NCI-H146 (cell line): ENCODE measurements at regions not wholly inside any gene's neighbourhood (a gene's known extent, or its start where the extent isn't known, plus 50 kb on each side); places are given as distances from the start of the nearest gene placed in this dataset.

Experiments
- DNase-seq: peaks from one replicate; lab custom pipeline; 2025; lab: John Stamatoyannopoulos, UW

- no peak for DNase-seq
These were observed 288.3 kb upstream of the ZC3H12C start for GRCh38 chr11:109804911-109805310.

DNA sequence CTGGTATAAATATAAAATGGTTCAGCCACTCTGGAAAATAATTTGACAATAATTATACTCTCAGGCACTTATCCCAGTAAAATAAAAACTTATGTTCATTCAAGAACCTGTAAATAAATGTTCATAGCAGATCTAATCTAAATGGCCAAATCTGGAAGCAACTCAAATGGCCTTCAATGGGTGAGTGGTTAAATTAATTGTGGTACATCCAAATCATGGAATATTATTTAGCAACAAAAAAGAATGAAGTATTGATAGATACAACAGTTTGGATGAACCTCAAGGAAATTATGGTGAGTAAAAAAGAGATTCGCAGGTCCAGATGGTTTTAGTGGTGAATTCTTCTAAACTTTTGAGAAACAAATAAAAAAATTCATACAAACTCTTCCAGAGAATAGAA, 287.0 kb upstream of the ZC3H12C start:
- no peak for DNase-seq

GRCh38 chr11:109808569-109808968, 284.6 kb upstream of the ZC3H12C start:
- no peak for DNase-seq

- DNase-seq: no peak
These were observed 278.4 kb upstream of the ZC3H12C start for GRCh38 chr11:109814824-109815223.

GRCh38 chr11:109815500-109816150, 277.6 kb upstream of the ZC3H12C start:
- DNase-seq: no peak

GRCh38 chr11:109818290-109818689, 274.9 kb upstream of the ZC3H12C start:
- DNase-seq: no peak

GRCh38 chr11:109819410-109819809, 273.8 kb upstream of the ZC3H12C start:
- peak; percentile 7 for DNase-seq

GRCh38 chr11:109821511-109821910, 271.7 kb upstream of the ZC3H12C start:
- no peak for DNase-seq

GRCh38 chr11:109822436-109823102, 270.6 kb upstream of the ZC3H12C start:
- DNase-seq: no peak

DNA sequence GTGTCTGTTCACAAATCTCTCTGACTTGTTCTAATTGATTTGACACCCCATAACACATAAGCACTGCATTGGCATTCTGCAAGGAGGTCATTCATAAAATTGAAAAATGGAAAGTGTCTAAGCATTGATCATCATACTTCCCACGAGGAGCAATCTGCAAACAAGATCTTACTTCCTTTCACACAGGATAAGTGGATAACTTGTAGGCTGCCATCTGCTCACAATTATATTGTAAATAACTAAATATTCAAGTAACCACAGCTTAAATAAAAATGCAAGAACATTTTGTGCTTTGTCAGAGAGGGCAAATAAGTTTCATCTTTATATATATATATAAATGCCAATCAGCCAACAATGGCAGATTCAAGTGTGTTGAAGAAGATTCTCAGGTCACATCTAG, 264.8 kb upstream of the ZC3H12C start:
- no peak for DNase-seq

- DNase-seq: no peak
These were observed 255.2 kb upstream of the ZC3H12C start for GRCh38 chr11:109838026-109838425.

DNA sequence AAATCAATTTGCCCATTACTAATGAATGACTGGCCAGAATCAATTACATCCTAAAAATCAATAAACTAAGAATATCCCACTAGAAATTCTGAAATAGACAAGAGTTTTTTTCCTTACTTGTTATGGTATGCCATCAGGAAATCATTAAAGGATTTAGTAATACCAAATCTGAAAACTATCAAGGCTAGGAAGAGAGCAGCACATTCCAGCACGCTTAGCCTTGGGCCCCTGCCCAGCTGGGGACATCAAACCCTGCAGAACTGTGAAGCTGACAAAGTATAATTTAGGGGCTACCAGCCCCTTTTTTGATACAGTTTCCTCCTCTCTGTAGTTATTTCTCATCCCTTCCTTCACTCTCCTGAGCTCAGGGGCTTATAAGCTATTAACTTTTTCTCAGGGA, 247.8 kb upstream of the ZC3H12C start:
- DNase-seq: no peak

DNA sequence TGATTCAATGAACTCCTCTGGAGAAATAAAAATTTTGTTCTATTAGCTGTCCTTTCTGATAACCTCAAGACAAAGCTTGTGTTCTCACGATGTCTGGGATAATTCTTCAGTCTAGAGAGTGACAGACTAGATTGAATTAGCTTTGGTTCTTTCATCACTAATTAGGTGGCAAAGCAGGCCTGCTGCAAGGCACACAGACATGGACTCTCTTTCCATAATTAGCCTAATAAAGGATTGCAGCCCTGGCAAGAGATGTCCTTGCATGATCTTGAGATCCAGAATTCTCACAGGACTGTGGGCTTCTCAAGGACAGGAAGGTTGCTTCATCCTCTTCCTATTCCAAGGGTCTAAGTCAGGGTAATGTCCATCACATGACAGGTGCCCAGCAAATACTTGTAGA, 245.6 kb upstream of the ZC3H12C start:
- peak; percentile 3 for DNase-seq

GRCh38 chr11:109849051-109849450, 244.1 kb upstream of the ZC3H12C start:
- DNase-seq: no peak

DNA sequence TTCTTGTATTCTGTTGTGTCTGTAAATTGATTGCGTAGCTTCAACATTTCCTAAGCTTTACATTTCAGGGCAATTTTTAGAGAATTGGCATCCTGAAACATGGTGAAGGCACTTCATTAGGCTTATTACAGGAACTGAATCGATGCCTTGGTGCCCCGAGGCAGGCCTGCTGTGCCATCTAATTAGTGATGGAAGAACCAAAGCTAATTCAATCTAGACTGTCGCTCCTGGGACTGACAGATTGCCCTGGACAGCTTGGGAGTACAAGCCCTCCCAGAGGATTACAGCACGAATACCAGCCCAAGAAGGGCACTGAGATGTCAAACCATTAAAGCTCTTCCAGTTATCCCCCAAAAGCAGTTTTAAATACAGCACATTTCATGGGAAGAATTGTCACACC, 243.2 kb upstream of the ZC3H12C start:
- DNase-seq: peak; percentile 39

- DNase-seq: no peak
These were observed 241.3 kb upstream of the ZC3H12C start for GRCh38 chr11:109851780-109852390.

DNA sequence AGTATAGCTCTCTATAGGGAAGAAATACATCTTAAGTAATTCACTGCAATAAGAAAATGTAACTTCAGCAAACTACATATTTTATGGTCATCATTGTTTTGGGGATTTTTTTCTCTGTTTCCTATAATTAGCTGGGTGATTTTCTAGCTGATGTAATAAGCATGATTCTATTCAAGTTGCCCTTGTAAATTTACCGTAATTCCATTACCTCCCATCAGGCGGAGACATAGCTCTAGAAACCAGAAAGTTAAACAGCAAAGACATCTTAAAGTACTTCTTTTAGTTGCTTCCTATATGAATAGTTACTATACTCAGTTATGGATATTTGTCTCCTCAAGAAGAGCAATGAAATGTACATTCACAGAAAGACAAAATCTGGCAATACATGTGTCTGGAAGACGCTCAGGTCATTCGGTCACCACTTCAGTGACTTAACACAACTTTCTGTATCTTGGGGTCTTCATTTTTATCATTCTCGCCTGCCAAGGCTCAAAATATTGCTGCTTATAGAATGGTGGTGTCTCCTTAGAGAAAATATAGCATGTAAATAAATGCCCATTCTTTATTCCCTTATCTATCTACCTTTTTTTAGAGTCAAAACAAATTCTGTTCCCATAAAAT, 239.9 kb upstream of the ZC3H12C start:
- DNase-seq: peak; percentile 36

DNA sequence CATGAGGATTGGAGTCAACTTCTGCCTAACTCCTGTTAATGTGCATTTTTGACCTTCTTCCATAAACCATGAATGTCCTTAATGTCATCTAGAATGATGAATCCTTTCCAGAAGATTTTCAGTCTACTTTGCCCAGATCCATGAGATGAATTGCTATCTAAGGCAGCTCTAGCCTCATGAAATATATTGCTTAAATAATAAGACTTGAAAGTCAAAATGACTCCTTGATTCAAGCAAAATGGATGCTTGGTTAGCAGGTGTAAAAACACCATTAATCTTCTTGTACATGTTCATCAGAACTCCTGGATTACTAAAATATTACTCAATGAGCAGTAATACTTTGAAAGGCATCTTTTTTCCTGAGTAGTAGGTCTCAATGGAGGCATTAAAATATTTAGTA, 238.5 kb upstream of the ZC3H12C start:
- no peak for DNase-seq

DNA sequence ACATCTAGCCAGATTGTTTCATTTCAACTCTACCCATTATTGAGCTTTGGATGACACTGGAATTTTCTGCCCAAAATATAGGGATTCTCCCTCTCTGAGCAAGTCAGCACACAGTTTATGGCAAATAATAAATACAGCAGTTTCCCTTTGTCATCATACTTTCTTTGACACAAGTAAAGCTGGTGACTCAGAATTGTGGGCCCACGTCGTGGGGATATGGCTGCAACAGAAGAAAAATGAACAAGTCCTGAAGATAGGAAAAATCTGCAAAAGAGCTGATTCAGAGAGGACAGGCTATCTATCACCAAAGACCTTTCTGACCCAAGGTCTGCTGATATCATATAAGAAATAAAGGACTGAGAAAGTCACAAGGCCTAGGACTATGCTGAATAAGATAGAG, 236.3 kb upstream of the ZC3H12C start:
- DNase-seq: no peak

- no peak for DNase-seq
These were observed 235.6 kb upstream of the ZC3H12C start for GRCh38 chr11:109857637-109858036.

DNA sequence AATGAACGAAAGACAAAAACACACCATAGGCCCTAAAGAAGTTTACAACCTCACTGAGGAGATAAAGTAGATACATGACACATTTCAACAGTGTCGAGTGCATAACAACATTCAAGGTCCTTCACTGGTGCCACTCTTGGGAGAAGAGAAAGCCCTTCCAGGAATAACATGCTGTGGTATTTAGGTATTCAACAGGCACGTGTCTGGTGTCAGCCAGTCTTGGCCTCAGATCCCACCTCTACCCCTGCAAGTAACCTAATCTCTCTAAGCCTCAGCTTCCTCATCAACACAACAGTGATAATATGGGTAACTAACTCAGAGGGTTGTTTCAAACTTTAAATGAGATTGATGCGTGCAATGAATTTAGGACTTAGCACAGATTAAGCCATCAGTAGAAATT, 235.0 kb upstream of the ZC3H12C start:
- no peak for DNase-seq

DNA sequence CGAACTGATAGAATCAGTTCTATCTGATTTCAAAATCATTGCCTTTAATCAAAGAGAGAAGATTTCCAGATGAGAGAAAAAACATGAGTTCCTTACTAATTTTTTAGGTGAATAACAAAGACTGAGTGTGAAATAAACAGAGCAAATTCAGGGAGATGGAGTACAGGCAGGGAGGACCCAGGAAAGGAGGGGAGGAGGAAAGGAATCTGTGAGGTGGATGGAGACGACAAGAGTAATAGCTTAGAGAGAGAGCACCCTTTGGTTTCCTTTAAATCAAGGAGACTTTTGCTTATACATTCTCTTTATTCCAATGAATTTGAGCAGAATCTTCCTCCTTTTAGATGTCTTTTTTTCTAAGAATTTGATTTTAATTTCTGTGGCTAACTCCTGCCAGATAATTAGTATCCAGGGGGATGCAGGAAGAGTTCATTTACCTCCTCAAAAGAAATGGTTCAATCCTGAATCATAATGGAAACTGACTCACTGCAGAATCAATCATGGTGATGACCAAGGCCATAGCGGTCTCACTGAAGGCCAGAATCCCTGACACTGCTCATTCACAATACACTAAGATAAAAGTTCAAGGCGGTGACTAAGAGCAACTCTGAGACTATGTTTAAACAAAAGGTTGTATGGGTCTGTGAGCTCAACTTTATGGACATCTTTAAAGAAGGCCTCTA, 234.0 kb upstream of the ZC3H12C start:
- DNase-seq: no peak

GRCh38 chr11:109862835-109863234, 230.4 kb upstream of the ZC3H12C start:
- DNase-seq: no peak
